ENCODE measurements at regions not wholly inside any gene's neighbourhood (a gene's known extent, or its start where the extent isn't known, plus 50 kb on each side); places are given as distances from the start of the nearest gene placed in this dataset.

DNA sequence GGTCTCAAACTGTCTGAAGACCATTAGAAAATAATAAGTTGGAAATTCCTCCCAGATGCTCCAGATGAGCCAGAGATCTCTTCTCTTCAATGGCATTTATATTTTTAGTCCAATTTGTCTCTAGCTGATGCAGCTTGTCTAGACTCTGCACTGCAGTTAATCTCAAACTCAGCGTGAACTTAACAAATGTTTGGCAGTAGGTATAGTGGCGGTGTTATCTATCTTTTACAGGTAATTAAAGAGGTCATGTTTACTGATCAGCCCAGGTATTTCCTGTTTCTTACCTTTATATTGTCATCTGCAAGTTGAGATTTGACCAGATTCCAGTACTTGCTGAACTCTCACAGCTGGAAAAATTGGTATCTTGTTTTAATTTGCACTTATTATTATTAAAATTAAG lies 1024.5 kb upstream of the ADGRL2 start:
- no peak for TF ChIP-seq YY1 (IDR thresholded peaks at IDR 0.05; ENCODE audit: insufficient read depth, insufficient read length)
- TF ChIP-seq ZNF274 (IDR thresholded peaks at IDR 0.05; ENCODE audit: low read depth, low read length), result no peak
